ENCODE measurements at regions not wholly inside any gene's neighbourhood (a gene's known extent, or its start where the extent isn't known, plus 50 kb on each side); places are given as distances from the start of the nearest gene placed in this dataset.

DNA sequence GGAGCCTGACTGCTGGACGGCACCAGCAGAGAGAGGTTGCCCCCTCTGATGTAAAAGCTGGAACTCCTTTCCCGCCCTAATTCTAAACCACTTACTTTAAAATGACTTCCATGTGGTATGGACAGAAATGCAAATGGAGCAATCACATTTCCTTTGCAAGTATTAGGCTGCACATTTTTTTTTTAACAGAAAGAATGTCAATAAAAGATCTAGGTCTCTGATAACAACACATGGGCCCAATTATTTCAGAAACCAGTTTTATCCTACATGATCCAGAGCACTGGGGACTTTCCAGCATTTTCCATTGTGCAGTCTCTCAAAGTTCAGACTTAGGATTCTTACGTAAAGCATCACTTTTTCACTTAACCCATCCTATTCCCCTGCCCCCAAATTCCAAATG lies 203.7 kb downstream of the NXNL2 start (continued):
- TF ChIP-seq, protein P1, sequence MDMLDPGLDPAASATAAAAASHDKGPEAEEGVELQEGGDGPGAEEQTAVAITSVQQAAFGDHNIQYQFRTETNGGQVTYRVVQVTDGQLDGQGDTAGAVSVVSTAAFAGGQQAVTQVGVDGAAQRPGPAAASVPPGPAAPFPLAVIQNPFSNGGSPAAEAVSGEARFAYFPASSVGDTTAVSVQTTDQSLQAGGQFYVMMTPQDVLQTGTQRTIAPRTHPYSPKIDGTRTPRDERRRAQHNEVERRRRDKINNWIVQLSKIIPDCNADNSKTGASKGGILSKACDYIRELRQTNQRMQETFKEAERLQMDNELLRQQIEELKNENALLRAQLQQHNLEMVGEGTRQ (IDR thresholded peaks at IDR 0.05; ENCODE audit: borderline replicate concordance, low read depth, low read length) = no peak
- peak; percentile 25; the same call in 1 of the 2 replicates for TF ChIP-seq NFIC (IDR thresholded peaks at IDR 0.05; ENCODE audit: borderline replicate concordance)
- TF ChIP-seq MXI1 (IDR thresholded peaks at IDR 0.05; ENCODE audit: low read depth, low read length) = no peak; the same call in 1 of the 2 replicates
- TF ChIP-seq, protein P2, sequence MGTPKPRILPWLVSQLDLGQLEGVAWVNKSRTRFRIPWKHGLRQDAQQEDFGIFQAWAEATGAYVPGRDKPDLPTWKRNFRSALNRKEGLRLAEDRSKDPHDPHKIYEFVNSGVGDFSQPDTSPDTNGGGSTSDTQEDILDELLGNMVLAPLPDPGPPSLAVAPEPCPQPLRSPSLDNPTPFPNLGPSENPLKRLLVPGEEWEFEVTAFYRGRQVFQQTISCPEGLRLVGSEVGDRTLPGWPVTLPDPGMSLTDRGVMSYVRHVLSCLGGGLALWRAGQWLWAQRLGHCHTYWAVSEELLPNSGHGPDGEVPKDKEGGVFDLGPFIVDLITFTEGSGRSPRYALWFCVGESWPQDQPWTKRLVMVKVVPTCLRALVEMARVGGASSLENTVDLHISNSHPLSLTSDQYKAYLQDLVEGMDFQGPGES (IDR thresholded peaks at IDR 0.05; ENCODE audit: low read depth, low read length) = no peak
- TF ChIP-seq, protein P3, sequence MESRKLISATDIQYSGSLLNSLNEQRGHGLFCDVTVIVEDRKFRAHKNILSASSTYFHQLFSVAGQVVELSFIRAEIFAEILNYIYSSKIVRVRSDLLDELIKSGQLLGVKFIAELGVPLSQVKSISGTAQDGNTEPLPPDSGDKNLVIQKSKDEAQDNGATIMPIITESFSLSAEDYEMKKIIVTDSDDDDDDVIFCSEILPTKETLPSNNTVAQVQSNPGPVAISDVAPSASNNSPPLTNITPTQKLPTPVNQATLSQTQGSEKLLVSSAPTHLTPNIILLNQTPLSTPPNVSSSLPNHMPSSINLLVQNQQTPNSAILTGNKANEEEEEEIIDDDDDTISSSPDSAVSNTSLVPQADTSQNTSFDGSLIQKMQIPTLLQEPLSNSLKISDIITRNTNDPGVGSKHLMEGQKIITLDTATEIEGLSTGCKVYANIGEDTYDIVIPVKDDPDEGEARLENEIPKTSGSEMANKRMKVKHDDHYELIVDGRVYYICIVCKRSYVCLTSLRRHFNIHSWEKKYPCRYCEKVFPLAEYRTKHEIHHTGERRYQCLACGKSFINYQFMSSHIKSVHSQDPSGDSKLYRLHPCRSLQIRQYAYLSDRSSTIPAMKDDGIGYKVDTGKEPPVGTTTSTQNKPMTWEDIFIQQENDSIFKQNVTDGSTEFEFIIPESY (IDR thresholded peaks at IDR 0.05; ENCODE audit: borderline replicate concordance, low read depth) = no peak

DNA sequence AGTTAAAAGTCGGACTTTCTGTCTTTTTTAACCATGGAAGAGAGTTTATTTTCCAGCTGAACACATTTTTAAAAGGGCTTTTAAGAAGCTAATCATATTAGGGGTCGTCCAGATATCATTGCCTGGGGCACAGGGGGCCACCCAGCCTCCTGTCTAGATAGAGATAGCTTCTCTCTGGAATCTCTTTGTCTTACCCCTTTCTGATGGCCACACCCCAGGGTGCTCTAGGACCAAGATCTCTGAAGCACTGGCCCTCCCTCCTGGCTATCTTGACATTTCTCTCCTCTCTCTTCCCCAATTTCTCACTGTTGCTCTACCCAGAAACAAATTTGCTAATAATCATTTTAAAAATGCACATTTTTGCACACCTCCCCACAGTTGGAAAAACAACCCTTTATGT lies 204.4 kb downstream of the NXNL2 start:
- Histone ChIP-seq H3K27ac (ENCODE audit: low read depth in 2 of 2, low read length in 1 of 2) (peak overlapping the region; percentile 33 to 97; a peak in 3 of 4 replicates), H3K36me3 (replicated peaks in 1 of 2; ENCODE audit: control insufficient read depth in 1 of 2, insufficient read depth in 2 of 2, low read length in 1 of 2) (no peaks in the 10 kb centered on the region), H3F3A (replicated peaks; ENCODE audit: insufficient read depth) (no peaks in the 10 kb centered on the region), H3K4me2 (no peak overlapping the region), H3K9me3 (no peaks in the 10 kb centered on the region), H3K9ac (no peak overlapping the region), H3K4me1 (ENCODE audit: control insufficient read depth in 1 of 2, insufficient read depth in 2 of 2, low read depth in 1 of 2, low read length in 1 of 2) (peaks cover 22 to 47% of the 10 kb centered on the region in 2 experiments), H3K27me3 (ENCODE audit: insufficient read depth) (no peaks in the 10 kb centered on the region), H3K79me2 (ENCODE audit: insufficient read depth) (no peaks in the 10 kb centered on the region), H2AFZ (ENCODE audit: low read depth) (no peak overlapping the region), H3K4me3 (ENCODE audit: low read depth in 2 of 2, low read length in 1 of 2) (no peak overlapping the region), H3K9me2 (no peaks in the 10 kb centered on the region), H4K20me1 (ENCODE audit: insufficient read depth) (no peaks in the 10 kb centered on the region)
- ChIA-PET CTCF (interaction anchor here (1.0 to 1.9 kb wide), 6 partner anchors 9 to 262 kb away, joined by 3 to 10 read pairs (median 4); no protein-coding TSS in a partner anchor), POLR2A (interaction anchor here (0.6 to 1.5 kb wide), 5 partner anchors 74 to 663 kb away, joined by 3 to 4 read pairs (median 3); no protein-coding TSS in a partner anchor)
- peak; percentile 69 for DNase-seq
- 7% methylated on average over 2 of the region's 2 CpGs for WGBS (ENCODE audit: low lambda C conversion rate)
- TF ChIP-seq GATA2 (CRISPR knock-in tag; IDR thresholded peaks at IDR 0.05) (peak; percentile 70), CHD2 (IDR thresholded peaks at IDR 0.05; ENCODE audit: low read length, partially characterized antibody) (peak; percentile 31), EP300 (IDR thresholded peaks at IDR 0.05; ENCODE audit: borderline replicate concordance in 1 of 2, low read depth in 1 of 2, low read length in 1 of 2) (peak in 1 of 2 experiments; percentile 94; a peak in 2 of 4 replicates), RCOR1 (IDR thresholded peaks at IDR 0.05; ENCODE audit: low read length) (peak; percentile 86), MXI1 (IDR thresholded peaks at IDR 0.05; ENCODE audit: low read depth, low read length) (peak; percentile 50), FOXJ3 (CRISPR knock-in tag; IDR thresholded peaks at IDR 0.05) (no peak), TEAD4 (IDR thresholded peaks at IDR 0.05; ENCODE audit: borderline replicate concordance, insufficient read depth) (peak; percentile 17; the same call in 1 of the 2 replicates), RAD21 (IDR thresholded peaks at IDR 0.05; ENCODE audit: low read length) (peak; percentile 34), TCF12 (IDR thresholded peaks at IDR 0.05) (peak; percentile 27; the same call in 1 of the 2 replicates)
- TF ChIP-seq, protein P4, sequence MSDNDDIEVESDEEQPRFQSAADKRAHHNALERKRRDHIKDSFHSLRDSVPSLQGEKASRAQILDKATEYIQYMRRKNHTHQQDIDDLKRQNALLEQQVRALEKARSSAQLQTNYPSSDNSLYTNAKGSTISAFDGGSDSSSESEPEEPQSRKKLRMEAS (IDR thresholded peaks at IDR 0.05; ENCODE audit: low read depth) = no peak
- TF ChIP-seq, protein P2 (IDR thresholded peaks at IDR 0.05; ENCODE audit: low read depth, low read length) = no peak
- TF ChIP-seq, protein P5, sequence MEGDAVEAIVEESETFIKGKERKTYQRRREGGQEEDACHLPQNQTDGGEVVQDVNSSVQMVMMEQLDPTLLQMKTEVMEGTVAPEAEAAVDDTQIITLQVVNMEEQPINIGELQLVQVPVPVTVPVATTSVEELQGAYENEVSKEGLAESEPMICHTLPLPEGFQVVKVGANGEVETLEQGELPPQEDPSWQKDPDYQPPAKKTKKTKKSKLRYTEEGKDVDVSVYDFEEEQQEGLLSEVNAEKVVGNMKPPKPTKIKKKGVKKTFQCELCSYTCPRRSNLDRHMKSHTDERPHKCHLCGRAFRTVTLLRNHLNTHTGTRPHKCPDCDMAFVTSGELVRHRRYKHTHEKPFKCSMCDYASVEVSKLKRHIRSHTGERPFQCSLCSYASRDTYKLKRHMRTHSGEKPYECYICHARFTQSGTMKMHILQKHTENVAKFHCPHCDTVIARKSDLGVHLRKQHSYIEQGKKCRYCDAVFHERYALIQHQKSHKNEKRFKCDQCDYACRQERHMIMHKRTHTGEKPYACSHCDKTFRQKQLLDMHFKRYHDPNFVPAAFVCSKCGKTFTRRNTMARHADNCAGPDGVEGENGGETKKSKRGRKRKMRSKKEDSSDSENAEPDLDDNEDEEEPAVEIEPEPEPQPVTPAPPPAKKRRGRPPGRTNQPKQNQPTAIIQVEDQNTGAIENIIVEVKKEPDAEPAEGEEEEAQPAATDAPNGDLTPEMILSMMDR (IDR thresholded peaks at IDR 0.05) = no peak
